Lower leg skin (tissue), 3 donors: ENCODE measurements at regions not wholly inside any gene's neighbourhood (a gene's known extent, or its start where the extent isn't known, plus 50 kb on each side); places are given as distances from the start of the nearest gene placed in this dataset.

Experiments
- CTCF ChIP-seq, 3 donors: fragments of 450-650 bp; IDR thresholded peaks; one replicate each; pipeline ENCODE4 v1.5.1; 2016; ENCODE audit warnings: antibody characterized with exemption in 3 of 3, mild to moderate bottlenecking in 3 of 3, moderate library complexity in 2 of 3
- POLR2A ChIP-seq, 2 donors: fragments of 450-650 bp; IDR thresholded peaks; one replicate each; pipeline ENCODE4 v1.6.1; 2016 to 2017; ENCODE audit warnings: antibody characterized with exemption in 2 of 2, mild to moderate bottlenecking in 1 of 2, moderate library complexity in 1 of 2

DNA sequence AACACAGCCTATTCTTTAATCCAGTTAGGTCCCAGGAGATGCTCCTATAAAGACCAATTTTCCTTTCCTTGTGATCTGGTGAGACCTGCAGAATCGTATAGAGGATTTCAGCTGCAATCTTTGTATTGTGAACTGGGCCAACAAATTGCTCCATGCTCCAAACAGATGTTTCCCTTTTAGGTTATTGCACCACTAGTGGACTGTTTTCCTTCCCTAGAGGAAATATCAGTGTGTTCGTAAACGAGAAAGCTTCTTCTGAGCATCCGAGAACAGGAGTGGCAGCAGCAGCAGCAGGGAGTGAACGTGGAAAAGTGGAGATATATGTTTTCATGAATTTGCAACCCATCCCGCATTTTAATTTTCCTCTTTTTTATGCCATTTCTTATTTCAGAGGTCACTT lies 344.1 kb upstream of the PDE3A start:
- TF ChIP-seq CTCF (IDR thresholded peaks at IDR 0.05): no peak
- no peak for TF ChIP-seq POLR2A (IDR thresholded peaks at IDR 0.05)
